ENCODE measurements at regions not wholly inside any gene's neighbourhood (a gene's known extent, or its start where the extent isn't known, plus 50 kb on each side); places are given as distances from the start of the nearest gene placed in this dataset.

DNA sequence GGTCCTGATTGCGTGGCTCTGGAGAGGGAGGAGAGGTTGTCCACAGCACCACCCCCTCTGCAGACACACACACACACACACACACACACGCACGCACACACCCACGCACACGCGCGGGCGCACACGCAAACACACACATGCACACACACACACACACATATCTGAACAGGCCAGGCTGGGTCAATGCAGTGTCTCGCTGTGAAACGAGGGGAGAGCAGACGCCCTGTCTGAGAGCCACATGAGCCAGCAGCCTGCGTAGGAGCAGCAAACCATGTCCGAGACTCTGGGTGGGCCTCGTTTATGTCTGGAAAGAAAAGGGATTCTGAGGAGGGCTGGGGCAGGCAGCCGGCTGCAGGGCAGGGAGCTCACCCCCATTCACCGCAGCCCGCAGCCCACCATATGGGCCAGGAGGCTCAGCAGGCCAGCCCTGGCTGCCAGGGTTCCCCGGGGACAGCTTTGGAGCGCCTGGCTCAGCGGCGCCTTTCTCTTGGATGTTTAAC is 93.3 kb upstream of the TNRC6C start (continued):
- TF ChIP-seq, protein P1, sequence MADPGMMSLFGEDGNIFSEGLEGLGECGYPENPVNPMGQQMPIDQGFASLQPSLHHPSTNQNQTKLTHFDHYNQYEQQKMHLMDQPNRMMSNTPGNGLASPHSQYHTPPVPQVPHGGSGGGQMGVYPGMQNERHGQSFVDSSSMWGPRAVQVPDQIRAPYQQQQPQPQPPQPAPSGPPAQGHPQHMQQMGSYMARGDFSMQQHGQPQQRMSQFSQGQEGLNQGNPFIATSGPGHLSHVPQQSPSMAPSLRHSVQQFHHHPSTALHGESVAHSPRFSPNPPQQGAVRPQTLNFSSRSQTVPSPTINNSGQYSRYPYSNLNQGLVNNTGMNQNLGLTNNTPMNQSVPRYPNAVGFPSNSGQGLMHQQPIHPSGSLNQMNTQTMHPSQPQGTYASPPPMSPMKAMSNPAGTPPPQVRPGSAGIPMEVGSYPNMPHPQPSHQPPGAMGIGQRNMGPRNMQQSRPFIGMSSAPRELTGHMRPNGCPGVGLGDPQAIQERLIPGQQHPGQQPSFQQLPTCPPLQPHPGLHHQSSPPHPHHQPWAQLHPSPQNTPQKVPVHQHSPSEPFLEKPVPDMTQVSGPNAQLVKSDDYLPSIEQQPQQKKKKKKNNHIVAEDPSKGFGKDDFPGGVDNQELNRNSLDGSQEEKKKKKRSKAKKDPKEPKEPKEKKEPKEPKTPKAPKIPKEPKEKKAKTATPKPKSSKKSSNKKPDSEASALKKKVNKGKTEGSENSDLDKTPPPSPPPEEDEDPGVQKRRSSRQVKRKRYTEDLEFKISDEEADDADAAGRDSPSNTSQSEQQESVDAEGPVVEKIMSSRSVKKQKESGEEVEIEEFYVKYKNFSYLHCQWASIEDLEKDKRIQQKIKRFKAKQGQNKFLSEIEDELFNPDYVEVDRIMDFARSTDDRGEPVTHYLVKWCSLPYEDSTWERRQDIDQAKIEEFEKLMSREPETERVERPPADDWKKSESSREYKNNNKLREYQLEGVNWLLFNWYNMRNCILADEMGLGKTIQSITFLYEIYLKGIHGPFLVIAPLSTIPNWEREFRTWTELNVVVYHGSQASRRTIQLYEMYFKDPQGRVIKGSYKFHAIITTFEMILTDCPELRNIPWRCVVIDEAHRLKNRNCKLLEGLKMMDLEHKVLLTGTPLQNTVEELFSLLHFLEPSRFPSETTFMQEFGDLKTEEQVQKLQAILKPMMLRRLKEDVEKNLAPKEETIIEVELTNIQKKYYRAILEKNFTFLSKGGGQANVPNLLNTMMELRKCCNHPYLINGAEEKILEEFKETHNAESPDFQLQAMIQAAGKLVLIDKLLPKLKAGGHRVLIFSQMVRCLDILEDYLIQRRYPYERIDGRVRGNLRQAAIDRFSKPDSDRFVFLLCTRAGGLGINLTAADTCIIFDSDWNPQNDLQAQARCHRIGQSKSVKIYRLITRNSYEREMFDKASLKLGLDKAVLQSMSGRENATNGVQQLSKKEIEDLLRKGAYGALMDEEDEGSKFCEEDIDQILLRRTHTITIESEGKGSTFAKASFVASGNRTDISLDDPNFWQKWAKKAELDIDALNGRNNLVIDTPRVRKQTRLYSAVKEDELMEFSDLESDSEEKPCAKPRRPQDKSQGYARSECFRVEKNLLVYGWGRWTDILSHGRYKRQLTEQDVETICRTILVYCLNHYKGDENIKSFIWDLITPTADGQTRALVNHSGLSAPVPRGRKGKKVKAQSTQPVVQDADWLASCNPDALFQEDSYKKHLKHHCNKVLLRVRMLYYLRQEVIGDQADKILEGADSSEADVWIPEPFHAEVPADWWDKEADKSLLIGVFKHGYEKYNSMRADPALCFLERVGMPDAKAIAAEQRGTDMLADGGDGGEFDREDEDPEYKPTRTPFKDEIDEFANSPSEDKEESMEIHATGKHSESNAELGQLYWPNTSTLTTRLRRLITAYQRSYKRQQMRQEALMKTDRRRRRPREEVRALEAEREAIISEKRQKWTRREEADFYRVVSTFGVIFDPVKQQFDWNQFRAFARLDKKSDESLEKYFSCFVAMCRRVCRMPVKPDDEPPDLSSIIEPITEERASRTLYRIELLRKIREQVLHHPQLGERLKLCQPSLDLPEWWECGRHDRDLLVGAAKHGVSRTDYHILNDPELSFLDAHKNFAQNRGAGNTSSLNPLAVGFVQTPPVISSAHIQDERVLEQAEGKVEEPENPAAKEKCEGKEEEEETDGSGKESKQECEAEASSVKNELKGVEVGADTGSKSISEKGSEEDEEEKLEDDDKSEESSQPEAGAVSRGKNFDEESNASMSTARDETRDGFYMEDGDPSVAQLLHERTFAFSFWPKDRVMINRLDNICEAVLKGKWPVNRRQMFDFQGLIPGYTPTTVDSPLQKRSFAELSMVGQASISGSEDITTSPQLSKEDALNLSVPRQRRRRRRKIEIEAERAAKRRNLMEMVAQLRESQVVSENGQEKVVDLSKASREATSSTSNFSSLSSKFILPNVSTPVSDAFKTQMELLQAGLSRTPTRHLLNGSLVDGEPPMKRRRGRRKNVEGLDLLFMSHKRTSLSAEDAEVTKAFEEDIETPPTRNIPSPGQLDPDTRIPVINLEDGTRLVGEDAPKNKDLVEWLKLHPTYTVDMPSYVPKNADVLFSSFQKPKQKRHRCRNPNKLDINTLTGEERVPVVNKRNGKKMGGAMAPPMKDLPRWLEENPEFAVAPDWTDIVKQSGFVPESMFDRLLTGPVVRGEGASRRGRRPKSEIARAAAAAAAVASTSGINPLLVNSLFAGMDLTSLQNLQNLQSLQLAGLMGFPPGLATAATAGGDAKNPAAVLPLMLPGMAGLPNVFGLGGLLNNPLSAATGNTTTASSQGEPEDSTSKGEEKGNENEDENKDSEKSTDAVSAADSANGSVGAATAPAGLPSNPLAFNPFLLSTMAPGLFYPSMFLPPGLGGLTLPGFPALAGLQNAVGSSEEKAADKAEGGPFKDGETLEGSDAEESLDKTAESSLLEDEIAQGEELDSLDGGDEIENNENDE (IDR thresholded peaks at IDR 0.05; ENCODE audit: insufficient replicate concordance, low read length): no peak
- TF ChIP-seq EGR1 (IDR thresholded peaks at IDR 0.05; ENCODE audit: borderline replicate concordance, low read depth, low read length) (no peak), TAF7 (optimal IDR thresholded peaks at IDR 0.05; ENCODE audit: borderline replicate concordance, low read depth, low read length) (no peak), GABPA (IDR thresholded peaks at IDR 0.05; ENCODE audit: borderline replicate concordance, insufficient read depth, low read length) (no peak), CEBPB (IDR thresholded peaks at IDR 0.05; ENCODE audit: low read depth, low read length) (no peak), NANOG (IDR thresholded peaks at IDR 0.05; ENCODE audit: insufficient read depth, low read depth, low read length, poor library complexity, severe bottlenecking) (no peak), HDAC2 (IDR thresholded peaks at IDR 0.05; ENCODE audit: borderline replicate concordance in 1 of 2, low read depth in 2 of 2, low read length in 2 of 2) (no peak), JUN (IDR thresholded peaks at IDR 0.05; ENCODE audit: low read depth, low read length) (no peak), KDM4A (IDR thresholded peaks at IDR 0.05; ENCODE audit: low read depth, low read length, severe bottlenecking) (no peak), TCF12 (IDR thresholded peaks at IDR 0.05; ENCODE audit: low read depth, low read length) (no peak)
- TF ChIP-seq, protein P2, sequence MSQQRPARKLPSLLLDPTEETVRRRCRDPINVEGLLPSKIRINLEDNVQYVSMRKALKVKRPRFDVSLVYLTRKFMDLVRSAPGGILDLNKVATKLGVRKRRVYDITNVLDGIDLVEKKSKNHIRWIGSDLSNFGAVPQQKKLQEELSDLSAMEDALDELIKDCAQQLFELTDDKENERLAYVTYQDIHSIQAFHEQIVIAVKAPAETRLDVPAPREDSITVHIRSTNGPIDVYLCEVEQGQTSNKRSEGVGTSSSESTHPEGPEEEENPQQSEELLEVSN (IDR thresholded peaks at IDR 0.05): no peak
